Trophoblast cell (in vitro differentiated cells and primary cell): ENCODE measurements at regions not wholly inside any gene's neighbourhood (a gene's known extent, or its start where the extent isn't known, plus 50 kb on each side); places are given as distances from the start of the nearest gene placed in this dataset.
"Not testable (repeated sequence)": the region's sequence is repeated elsewhere in the genome, so short reads cannot be mapped to it uniquely, and the experiment has no call there.

Experiments
- DNase-seq, 2 donors: peaks; one replicate each; pipeline ENCODE4 v3.0.0-alpha.2; 2016
- H2AFZ ChIP-seq: 2 replicates; pipeline ENCODE4 v1.6.1; 2013; ENCODE audit warnings: low read length, moderate library complexity, mild to moderate bottlenecking; ENCODE audit not compliant: insufficient read depth, poor library complexity
- H2AK5ac ChIP-seq: 2 replicates; pipeline ENCODE4 v1.6.1; 2013; ENCODE audit warnings: mild to moderate bottlenecking, low read length
- H2BK120ac ChIP-seq: 2 replicates; pipeline ENCODE4 v1.6.1; 2013; ENCODE audit warnings: low read length, mild to moderate bottlenecking, moderate library complexity; ENCODE audit not compliant: insufficient read depth, poor library complexity
- H2BK12ac ChIP-seq: 2 replicates; pipeline ENCODE4 v1.6.1; 2013; ENCODE audit warnings: mild to moderate bottlenecking, low read length, moderate library complexity
- H2BK5ac ChIP-seq: 2 replicates; pipeline ENCODE4 v1.6.1; 2013; ENCODE audit warnings: low read length, low read depth, moderate library complexity, mild to moderate bottlenecking; ENCODE audit not compliant: poor library complexity
- H3K14ac ChIP-seq: 2 replicates; pipeline ENCODE4 v1.6.1; 2013; ENCODE audit warnings: mild to moderate bottlenecking, low read length
- H3K18ac ChIP-seq: 2 replicates; pipeline ENCODE4 v1.6.1; 2013; ENCODE audit warnings: mild to moderate bottlenecking, low read length
- H3K23ac ChIP-seq: 2 replicates; pipeline ENCODE4 v1.6.1; 2013; ENCODE audit warnings: low read length
- H3K27ac ChIP-seq: 2 replicates; pipeline ENCODE4 v1.5.1; 2013; ENCODE audit warnings: low read depth, mild to moderate bottlenecking, inconsistent platforms, low read length, moderate library complexity
- H3K27me3 ChIP-seq: 2 replicates; pipeline ENCODE4 v1.6.1; 2013; ENCODE audit warnings: inconsistent platforms, mild to moderate bottlenecking, low read length, moderate library complexity; ENCODE audit not compliant: insufficient read depth
- H3K36me3 ChIP-seq, 2 experiments: 1 replicate in 1 of 2; 2 replicates in 1 of 2; pipeline ENCODE4 v1.6.1; 2013; ENCODE audit warnings: low read length in 2 of 2, mild to moderate bottlenecking in 2 of 2, moderate library complexity in 1 of 2; ENCODE audit not compliant: insufficient read depth in 2 of 2, control insufficient read depth in 1 of 2
- H3K4ac ChIP-seq: 2 replicates; pipeline ENCODE4 v1.6.1; 2013; ENCODE audit warnings: low read depth, mild to moderate bottlenecking, low read length, moderate library complexity
- H3K4me1 ChIP-seq, 2 experiments: 1 replicate in 1 of 2; 2 replicates in 1 of 2; pipeline ENCODE4 v1.6.1; 2013; ENCODE audit warnings: low read length in 2 of 2, mild to moderate bottlenecking in 2 of 2, moderate library complexity in 1 of 2; ENCODE audit not compliant: insufficient read depth in 2 of 2, control insufficient read depth in 1 of 2
- H3K4me2 ChIP-seq: 2 replicates; pipeline ENCODE4 v1.6.1; 2013; ENCODE audit warnings: inconsistent platforms, mild to moderate bottlenecking, low read length, moderate library complexity
- H3K4me3 ChIP-seq: 2 replicates; pipeline ENCODE4 v1.5.1; 2013; ENCODE audit warnings: mild to moderate bottlenecking, low read depth, low read length, inconsistent platforms
- H3K79me1 ChIP-seq: one replicate; pipeline ENCODE4 v1.6.1; 2013; ENCODE audit warnings: low read length
- H3K79me2 ChIP-seq: 2 replicates; pipeline ENCODE4 v1.6.1; 2013; ENCODE audit warnings: low read length, mild to moderate bottlenecking; ENCODE audit not compliant: control insufficient read depth, insufficient read depth, poor library complexity
- H3K9ac ChIP-seq: 2 replicates; pipeline ENCODE4 v1.6.1; 2013; ENCODE audit warnings: mild to moderate bottlenecking, low read length
- H3K9me3 ChIP-seq: 2 replicates; pipeline ENCODE4 v1.6.1; 2013; ENCODE audit warnings: low read depth, mild to moderate bottlenecking, control low read depth, inconsistent platforms, low read length; ENCODE audit not compliant: insufficient read depth
- H4K12ac ChIP-seq: 2 replicates; pipeline ENCODE4 v1.6.1; 2013; ENCODE audit warnings: low read depth, mild to moderate bottlenecking, low read length, moderate library complexity
- H4K8ac ChIP-seq: 2 replicates; pipeline ENCODE4 v1.6.1; 2013; ENCODE audit warnings: low read depth, mild to moderate bottlenecking, low read length, moderate library complexity
- H4K91ac ChIP-seq: one replicate; pipeline ENCODE4 v1.6.1; 2013; ENCODE audit warnings: low read depth, mild to moderate bottlenecking, low read length, moderate library complexity
- WGBS: extraction: QIAGEN DNeasy Blood & Tissue Kit; methylation state at CpG from one replicate; pipeline ENCODE4 v1.1.7; 2013; ENCODE audit warnings: missing lambda C conversion rate; ENCODE audit not compliant: insufficient read length, insufficient coverage; ENCODE audit errors: extremely low coverage; 5-methylcytosine and 5-hydroxymethylcytosine counted together

GRCh38 chr15:62278534-62278933, 113.4 kb upstream of the C2CD4B start:
- Histone ChIP-seq H3K79me1 (no peaks in the 10 kb centered on the region), H3K36me3 (no peaks in the 10 kb centered on the region), H2AK5ac (no peak overlapping the region), H3K27ac (no peak overlapping the region), H3K9ac (no peak overlapping the region), H3K23ac (no peak overlapping the region), H3K18ac (no peak overlapping the region), H3K14ac (no peak overlapping the region), H4K12ac (no peak overlapping the region), H3K4me2 (no peak overlapping the region), H3K4ac (no peak overlapping the region), H3K27me3 (no peaks in the 10 kb centered on the region), H2BK120ac (no peak overlapping the region), H3K9me3 (no peaks in the 10 kb centered on the region), H3K4me1 (no peaks in the 10 kb centered on the region), H4K91ac (no peak overlapping the region), H3K4me3 (no peak overlapping the region), H3K79me2 (no peaks in the 10 kb centered on the region), H4K8ac (no peak overlapping the region), H2AFZ (no peak overlapping the region), H2BK12ac (no peak overlapping the region), H2BK5ac (no peak overlapping the region)
- no CpG with 5 or more reads among the region's 4 CpGs for WGBS
- DNase-seq, result no peak

GRCh38 chr15:62279041-62279440, 114.0 kb upstream of the C2CD4B start:
- no peak overlapping the region for H3K18ac ChIP-seq
- no peak overlapping the region for H2BK120ac ChIP-seq
- no peaks in the 10 kb centered on the region for H3K36me3 ChIP-seq
- H3K27me3 ChIP-seq, result no peaks in the 10 kb centered on the region
- H3K27ac ChIP-seq, result no peak overlapping the region
- no CpG with 5 or more reads among the region's 5 CpGs for WGBS
- no peak for DNase-seq
- H2AK5ac ChIP-seq, result no peak overlapping the region
- H3K4ac ChIP-seq, result no peak overlapping the region
- H4K8ac ChIP-seq, result no peak overlapping the region
- no peak overlapping the region for H2AFZ ChIP-seq
- H4K12ac ChIP-seq, result no peak overlapping the region
- no peak overlapping the region for H4K91ac ChIP-seq
- no peak overlapping the region for H3K9ac ChIP-seq
- no peaks in the 10 kb centered on the region for H3K79me2 ChIP-seq
- H3K4me2 ChIP-seq, result no peak overlapping the region
- no peak overlapping the region for H3K4me3 ChIP-seq
- no peaks in the 10 kb centered on the region for H3K79me1 ChIP-seq
- H3K14ac ChIP-seq, result no peak overlapping the region
- no peak overlapping the region for H3K23ac ChIP-seq
- H2BK12ac ChIP-seq, result no peak overlapping the region
- H3K9me3 ChIP-seq, result no peaks in the 10 kb centered on the region
- H3K4me1 ChIP-seq, result no peaks in the 10 kb centered on the region
- H2BK5ac ChIP-seq, result no peak overlapping the region

- Histone ChIP-seq H3K4me1 (no peaks in the 10 kb centered on the region), H3K79me2 (no peaks in the 10 kb centered on the region), H4K8ac (no peak overlapping the region), H3K4me3 (no peak overlapping the region), H2AK5ac (no peak overlapping the region), H3K27ac (no peak overlapping the region), H3K9me3 (no peaks in the 10 kb centered on the region), H3K18ac (no peak overlapping the region), H3K4ac (no peak overlapping the region), H4K12ac (no peak overlapping the region), H2AFZ (no peak overlapping the region), H3K23ac (no peak overlapping the region), H3K9ac (no peak overlapping the region), H2BK5ac (no peak overlapping the region), H3K4me2 (no peak overlapping the region), H3K27me3 (no peaks in the 10 kb centered on the region), H2BK120ac (no peak overlapping the region), H4K91ac (no peak overlapping the region), H2BK12ac (no peak overlapping the region), H3K14ac (no peak overlapping the region), H3K36me3 (no peaks in the 10 kb centered on the region), H3K79me1 (no peaks in the 10 kb centered on the region)
- no peak for DNase-seq
- no CpG with 5 or more reads among the region's 5 CpGs for whole genome bisulfite sequencing
These were observed 115.5 kb upstream of the C2CD4B start for GRCh38 chr15:62280625-62281024.

- not testable (repeated sequence) for DNase-seq, H3K4me3 ChIP-seq, H2BK120ac ChIP-seq, H3K79me1 ChIP-seq, H3K27ac ChIP-seq, H3K79me2 ChIP-seq, H4K12ac ChIP-seq, H4K8ac ChIP-seq, H2BK5ac ChIP-seq, H3K14ac ChIP-seq, H3K4me2 ChIP-seq, H3K23ac ChIP-seq, H3K27me3 ChIP-seq, H3K18ac ChIP-seq, H2AK5ac ChIP-seq, H3K4ac ChIP-seq, H3K9ac ChIP-seq, H3K36me3 ChIP-seq, H3K4me1 ChIP-seq, H3K9me3 ChIP-seq, H2BK12ac ChIP-seq, H2AFZ ChIP-seq, H4K91ac ChIP-seq
- no CpG with 5 or more reads among the region's 8 CpGs for WGBS
These were observed 116.7 kb upstream of the C2CD4B start for GRCh38 chr15:62281801-62282200.
